Endothelial cell of umbilical vein (primary cell): ENCODE measurements at regions not wholly inside any gene's neighbourhood (a gene's known extent, or its start where the extent isn't known, plus 50 kb on each side); places are given as distances from the start of the nearest gene placed in this dataset.

Source experiments
- BruUV-seq: library from RNA; stranded (reverse); fragments of 400-500 nt; replicated peaks from 2 replicates; lab custom pipeline; 2021; lab: Mats Ljungman, UMichigan
- CTCF ChIA-PET: fragments of 300-600, 350-600 bp; sonication (Branson Sonifier 250); formaldehyde crosslinking; loops from one replicate; lab custom pipeline; 2021; ENCODE audit warnings: antibody characterized with exemption, inconsistent platforms; lab: Charles Lee
- POLR2A ChIA-PET: fragments of 300-600, 350-600 bp; sonication (Branson Sonifier 250); formaldehyde crosslinking; loops from one replicate; lab custom pipeline; 2021; ENCODE audit warnings: antibody characterized with exemption, inconsistent platforms; lab: Charles Lee
- DNase-seq: peaks from one replicate; pipeline ENCODE4 v3.0.0-alpha.2; 2011; ENCODE audit warnings: low read depth, low spot score
- FAIRE-seq: peaks from 2 replicates; lab custom pipeline; 2011; peaks lifted over from hg19 to GRCh38; lab: Jason Lieb, UNC
- H2AFZ ChIP-seq: 2 replicates; pipeline ENCODE4 v1.6.0; 2012; ENCODE audit warnings: low read depth, low read length, control low read depth, inconsistent platforms
- H3K27ac ChIP-seq: 2 replicates; pipeline ENCODE4 v1.5.1; 2011; ENCODE audit warnings: low read depth, mild to moderate bottlenecking, control low read depth, low read length, moderate library complexity; ENCODE audit not compliant: insufficient read depth
- H3K27me3 ChIP-seq, 2 experiments: 2 replicates each; pipeline versions ENCODE4 v1.6.0 to v1.6.1; 2011; ENCODE audit warnings: low read length in 2 of 2, mixed read lengths in 1 of 2; ENCODE audit not compliant: control insufficient read depth in 2 of 2, insufficient read depth in 2 of 2
- H3K36me3 ChIP-seq, 2 experiments: 2 replicates in 1 of 2; 3 replicates in 1 of 2; pipeline ENCODE4 v1.5.1; 2011; ENCODE audit warnings: low read length in 2 of 2, mild to moderate bottlenecking in 1 of 2, moderate library complexity in 1 of 2; ENCODE audit not compliant: control insufficient read depth in 2 of 2, insufficient read depth in 2 of 2; ENCODE audit errors: extremely low read depth in 1 of 2
- H3K4me1 ChIP-seq: 3 replicates; pipeline ENCODE4 v1.5.1; 2011; ENCODE audit warnings: mild to moderate bottlenecking, low read length; ENCODE audit not compliant: control insufficient read depth, insufficient read depth; ENCODE audit errors: extremely low read depth
- H3K4me2 ChIP-seq: 2 replicates; pipeline ENCODE4 v1.6.1; 2011; ENCODE audit warnings: low read length, control low read depth, mixed read lengths; ENCODE audit not compliant: insufficient read depth
- H3K4me3 ChIP-seq, 3 experiments: fragments of 200-600 bp in 1 of 3; sonication (generic), shearing (Covaris generic) in 1 of 3; replicated peaks in 1 of 3; 2 replicates each; pipeline ENCODE4 v1.5.1; 2011 to 2016; ENCODE audit warnings: control low read depth in 3 of 3, low read length in 3 of 3, mild to moderate bottlenecking in 2 of 3, inconsistent platforms in 1 of 3, low read depth in 1 of 3, moderate library complexity in 1 of 3; ENCODE audit not compliant: insufficient read depth in 1 of 3
- H3K79me2 ChIP-seq: 2 replicates; pipeline ENCODE4 v1.6.0; 2012; ENCODE audit warnings: low read length, inconsistent platforms; ENCODE audit not compliant: control insufficient read depth, insufficient read depth
- H3K9ac ChIP-seq: replicated peaks from 2 replicates; pipeline ENCODE3; 2011; ENCODE audit warnings: low read length, control low read depth; ENCODE audit not compliant: insufficient read depth; ENCODE audit errors: extremely low read depth
- H3K9me1 ChIP-seq: replicated peaks from 3 replicates; pipeline ENCODE4 v1.6.0; 2011; ENCODE audit warnings: mild to moderate bottlenecking, low read length; ENCODE audit not compliant: control insufficient read depth, insufficient read depth; ENCODE audit errors: extremely low read depth
- H3K9me3 ChIP-seq: replicated peaks from 2 replicates; pipeline ENCODE4 v1.5.1; 2012; ENCODE audit warnings: low read length, inconsistent platforms; ENCODE audit not compliant: control insufficient read depth, insufficient read depth
- H4K20me1 ChIP-seq: replicated peaks from 2 replicates; pipeline ENCODE3; 2011; ENCODE audit warnings: mild to moderate bottlenecking, low read length; ENCODE audit not compliant: control insufficient read depth, insufficient read depth; ENCODE audit errors: extremely low read depth
- CTCF ChIP-seq, 2 donors: IDR thresholded peaks; 1 replicate in 1 of 2; 2 replicates in 1 of 2; pipeline ENCODE4 v1.5.1; 2011; ENCODE audit warnings: low read length in 2 of 2, mild to moderate bottlenecking in 2 of 2, moderate library complexity in 2 of 2, control low read depth in 1 of 2, inconsistent platforms in 1 of 2, low read depth in 1 of 2; ENCODE audit not compliant: insufficient read depth in 1 of 2; ENCODE audit errors: extremely low read depth in 1 of 2
- EZH2 ChIP-seq: IDR thresholded peaks from 2 replicates; pipeline ENCODE4 v1.6.1; 2012; ENCODE audit warnings: borderline replicate concordance, low read depth, mild to moderate bottlenecking, moderate library complexity, low read length, inconsistent platforms; ENCODE audit not compliant: severe bottlenecking
- FOS ChIP-seq: IDR thresholded peaks from 2 replicates; pipeline ENCODE4 v1.6.1; 2011; ENCODE audit warnings: mild to moderate bottlenecking, low read length, moderate library complexity, borderline replicate concordance; ENCODE audit not compliant: insufficient read depth
- GATA2 ChIP-seq: IDR thresholded peaks from 2 replicates; pipeline ENCODE4 v1.7.0; 2011; ENCODE audit warnings: low read depth, mild to moderate bottlenecking, moderate library complexity, mixed read lengths, low read length; ENCODE audit not compliant: insufficient read length, insufficient read depth
- JUN ChIP-seq: IDR thresholded peaks from 2 replicates; pipeline ENCODE4 v1.6.1; 2011; ENCODE audit warnings: borderline replicate concordance, low read depth; ENCODE audit not compliant: insufficient read length, insufficient read depth
- MYC ChIP-seq: IDR thresholded peaks from one replicate; pipeline ENCODE4 v1.6.1; 2011; ENCODE audit warnings: mild to moderate bottlenecking, low read depth, low read length
- POLR2A ChIP-seq: IDR thresholded peaks from 2 replicates; pipeline ENCODE4 v1.6.1; 2012; ENCODE audit warnings: low read depth, mild to moderate bottlenecking, control low read depth, low read length
- POLR2AphosphoS5 ChIP-seq: IDR thresholded peaks from 2 replicates; pipeline ENCODE4 v1.6.1; 2012; ENCODE audit warnings: low read depth, mild to moderate bottlenecking, control low read depth, low read length, moderate library complexity; ENCODE audit not compliant: insufficient read depth
- dilution Hi-C: fragments of 300-500 bp; cut with MboI; formaldehyde crosslinking; loops from one replicate; pipeline ENCODE4 v1.15.0; 2019; ENCODE audit warnings: low sequenced_read_pairs; ENCODE audit not compliant: extremely low pct_ligation_motif_present
- intact Hi-C: fragments of 100-400 bp; cut with micrococcal nuclease; formaldehyde crosslinking; loops from one replicate; pipeline ENCODE4 v1.10.0; 2022
- TF ChIP-seq, protein P1 (sequence below): IDR thresholded peaks from 2 replicates; pipeline ENCODE4 v1.6.1; 2011; ENCODE audit not compliant: insufficient read depth, insufficient read length

GRCh38 chr18:67023059-67023458 lies 419.2 kb upstream of the CDH19 start:
- H3K4me1 ChIP-seq, result no peaks in the 10 kb centered on the region
- no peak for FAIRE-seq
- no peak for TF ChIP-seq POLR2A
- TF ChIP-seq GATA2, result no peak
- TF ChIP-seq, protein P1, sequence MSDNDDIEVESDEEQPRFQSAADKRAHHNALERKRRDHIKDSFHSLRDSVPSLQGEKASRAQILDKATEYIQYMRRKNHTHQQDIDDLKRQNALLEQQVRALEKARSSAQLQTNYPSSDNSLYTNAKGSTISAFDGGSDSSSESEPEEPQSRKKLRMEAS, result no peak
- no peak for TF ChIP-seq EZH2
- no peak for TF ChIP-seq MYC
- TF ChIP-seq CTCF (IDR thresholded peaks at IDR 0.05; ENCODE audit: extremely low read depth in 1 of 2, insufficient read depth in 1 of 2, low read depth in 1 of 2, low read length in 2 of 2), result no peak
- TF ChIP-seq FOS, result no peak
- no peak for TF ChIP-seq JUN
- no peak for TF ChIP-seq POLR2AphosphoS5
- no peaks in the 10 kb centered on the region for H3K27me3 ChIP-seq
- no peaks in the 10 kb centered on the region for H3K36me3 ChIP-seq
- H3K4me2 ChIP-seq, result no peak overlapping the region
- dilution Hi-C loops, result no loop called here
- H3K9me1 ChIP-seq, result no peaks in the 10 kb centered on the region
- H3K4me3 ChIP-seq, result no peak overlapping the region
- no peaks in the 10 kb centered on the region for H3K9me3 ChIP-seq
- no peak overlapping the region for H3K9ac ChIP-seq
- H3K79me2 ChIP-seq, result no peaks in the 10 kb centered on the region
- no peaks in the 10 kb centered on the region for H4K20me1 ChIP-seq
- no peak overlapping the region for H2AFZ ChIP-seq
- DNase-seq, result no peak
- CTCF ChIA-PET, result interaction anchor here (1.5 kb wide), 1 partner anchor 9 kb away, joined by 3 read pairs; no protein-coding TSS in a partner anchor
- intact Hi-C loops, result no loop called here
- POLR2A ChIA-PET, result no interaction called here
- no peak overlapping the region for H3K27ac ChIP-seq
- no TSS peak for BruUV-seq
